ENCODE measurements at regions not wholly inside any gene's neighbourhood (a gene's known extent, or its start where the extent isn't known, plus 50 kb on each side); places are given as distances from the start of the nearest gene placed in this dataset.

GRCh38 chr1:201711811-201712210, 117.1 kb upstream of the IPO9 start:
- H3K27ac ChIP-seq (ENCODE audit: low read depth, low read length) = peak overlapping the region; percentile 59

GRCh38 chr1:201712387-201713085, 116.4 kb upstream of the IPO9 start:
- peak overlapping the region; percentile 6 for H3K9ac ChIP-seq (ENCODE audit: low read length)
- H3K36me3 ChIP-seq (ENCODE audit: insufficient read depth, low read length) = peaks cover 2% of the 10 kb centered on the region
- no peaks in the 10 kb centered on the region for H3K27me3 ChIP-seq (ENCODE audit: control insufficient read depth in 1 of 2, insufficient read depth in 2 of 2, low read length in 2 of 2)
- no peaks in the 10 kb centered on the region for H3K9me3 ChIP-seq (ENCODE audit: low read length)
- peaks cover 77% of the 10 kb centered on the region for H3K4me1 ChIP-seq (ENCODE audit: insufficient read depth, low read length)
- no peak overlapping the region for H3K4me3 ChIP-seq (ENCODE audit: low read depth in 1 of 2, low read length in 2 of 2)
- peak overlapping the region; percentile 59 for H3K27ac ChIP-seq (ENCODE audit: low read depth, low read length)

More at GRCh38 chr1:201711811-201712210, 117.1 kb upstream of the IPO9 start:
- no peaks in the 10 kb centered on the region for H3K27me3 ChIP-seq (ENCODE audit: control insufficient read depth in 1 of 2, insufficient read depth in 2 of 2, low read length in 2 of 2)
- H3K36me3 ChIP-seq (ENCODE audit: insufficient read depth, low read length) = no peaks in the 10 kb centered on the region
- H3K9me3 ChIP-seq (ENCODE audit: low read length) = no peaks in the 10 kb centered on the region
- peaks cover 79% of the 10 kb centered on the region for H3K4me1 ChIP-seq (ENCODE audit: insufficient read depth, low read length)
- no peak overlapping the region for H3K4me3 ChIP-seq (ENCODE audit: low read depth in 1 of 2, low read length in 2 of 2)
- H3K9ac ChIP-seq (ENCODE audit: low read length) = no peak overlapping the region

GRCh38 chr1:201713086-201713810, 115.7 kb upstream of the IPO9 start:
- H3K4me1 ChIP-seq (ENCODE audit: insufficient read depth, low read length) = peaks cover 70% of the 10 kb centered on the region

GRCh38 chr1:201714542-201715329, 114.2 kb upstream of the IPO9 start:
- Histone ChIP-seq H3K9me3 (ENCODE audit: low read length) (no peaks in the 10 kb centered on the region), H3K4me1 (ENCODE audit: insufficient read depth, low read length) (peaks cover 78% of the 10 kb centered on the region), H3K36me3 (ENCODE audit: insufficient read depth, low read length) (peaks cover 19% of the 10 kb centered on the region), H3K4me3 (ENCODE audit: low read depth in 1 of 2, low read length in 2 of 2) (peak overlapping the region in 1 of 2 donors; percentile 28), H3K9ac (ENCODE audit: low read length) (peak overlapping the region; percentile 44), H3K27me3 (ENCODE audit: control insufficient read depth in 1 of 2, insufficient read depth in 2 of 2, low read length in 2 of 2) (no peaks in the 10 kb centered on the region), H3K27ac (ENCODE audit: low read depth, low read length) (peak overlapping the region; percentile 59)

More at GRCh38 chr1:201713086-201713810, 115.7 kb upstream of the IPO9 start:
- peaks cover 9% of the 10 kb centered on the region for H3K36me3 ChIP-seq (ENCODE audit: insufficient read depth, low read length)
- peak overlapping the region; percentile 59 for H3K27ac ChIP-seq (ENCODE audit: low read depth, low read length)
- no peak overlapping the region for H3K4me3 ChIP-seq (ENCODE audit: low read depth in 1 of 2, low read length in 2 of 2)
- H3K9ac ChIP-seq (ENCODE audit: low read length) = peak overlapping the region; percentile 6
- H3K27me3 ChIP-seq (ENCODE audit: control insufficient read depth in 1 of 2, insufficient read depth in 2 of 2, low read length in 2 of 2) = no peaks in the 10 kb centered on the region
- H3K9me3 ChIP-seq (ENCODE audit: low read length) = no peaks in the 10 kb centered on the region

GRCh38 chr1:201715351-201715750, 113.6 kb upstream of the IPO9 start:
- H3K27ac ChIP-seq (ENCODE audit: low read depth, low read length) = peak overlapping the region; percentile 59
- no peaks in the 10 kb centered on the region for H3K9me3 ChIP-seq (ENCODE audit: low read length)
- no peaks in the 10 kb centered on the region for H3K27me3 ChIP-seq (ENCODE audit: control insufficient read depth in 1 of 2, insufficient read depth in 2 of 2, low read length in 2 of 2)
- no peak overlapping the region for H3K4me3 ChIP-seq (ENCODE audit: low read depth in 1 of 2, low read length in 2 of 2)
- H3K9ac ChIP-seq (ENCODE audit: low read length) = no peak overlapping the region
- peaks cover 81% of the 10 kb centered on the region for H3K4me1 ChIP-seq (ENCODE audit: insufficient read depth, low read length)
- peaks cover 19% of the 10 kb centered on the region for H3K36me3 ChIP-seq (ENCODE audit: insufficient read depth, low read length)

- Histone ChIP-seq H3K9me3 (ENCODE audit: low read length) (no peaks in the 10 kb centered on the region), H3K9ac (ENCODE audit: low read length) (no peak overlapping the region), H3K4me1 (ENCODE audit: insufficient read depth, low read length) (peaks cover 82% of the 10 kb centered on the region), H3K4me3 (ENCODE audit: low read depth in 1 of 2, low read length in 2 of 2) (no peak overlapping the region), H3K36me3 (ENCODE audit: insufficient read depth, low read length) (peaks cover 19% of the 10 kb centered on the region), H3K27me3 (ENCODE audit: control insufficient read depth in 1 of 2, insufficient read depth in 2 of 2, low read length in 2 of 2) (no peaks in the 10 kb centered on the region), H3K27ac (ENCODE audit: low read depth, low read length) (peak overlapping the region; percentile 59)
Measured at GRCh38 chr1:201715801-201716741, 112.9 kb upstream of the IPO9 start.

GRCh38 chr1:201716742-201717135, 112.2 kb upstream of the IPO9 start:
- Histone ChIP-seq H3K4me1 (ENCODE audit: insufficient read depth, low read length) (peaks cover 83% of the 10 kb centered on the region), H3K36me3 (ENCODE audit: insufficient read depth, low read length) (peaks cover 19% of the 10 kb centered on the region), H3K27me3 (ENCODE audit: control insufficient read depth in 1 of 2, insufficient read depth in 2 of 2, low read length in 2 of 2) (no peaks in the 10 kb centered on the region), H3K4me3 (ENCODE audit: low read depth in 1 of 2, low read length in 2 of 2) (no peak overlapping the region), H3K9ac (ENCODE audit: low read length) (no peak overlapping the region), H3K9me3 (ENCODE audit: low read length) (no peaks in the 10 kb centered on the region), H3K27ac (ENCODE audit: low read depth, low read length) (no peak overlapping the region)

GRCh38 chr1:201717286-201717685, 111.7 kb upstream of the IPO9 start:
- no peaks in the 10 kb centered on the region for H3K27me3 ChIP-seq (ENCODE audit: control insufficient read depth in 1 of 2, insufficient read depth in 2 of 2, low read length in 2 of 2)
- peaks cover 19% of the 10 kb centered on the region for H3K36me3 ChIP-seq (ENCODE audit: insufficient read depth, low read length)
- no peak overlapping the region for H3K9ac ChIP-seq (ENCODE audit: low read length)
- H3K4me3 ChIP-seq (ENCODE audit: low read depth in 1 of 2, low read length in 2 of 2) = no peak overlapping the region
- H3K4me1 ChIP-seq (ENCODE audit: insufficient read depth, low read length) = peaks cover 81% of the 10 kb centered on the region
- no peaks in the 10 kb centered on the region for H3K9me3 ChIP-seq (ENCODE audit: low read length)
- H3K27ac ChIP-seq (ENCODE audit: low read depth, low read length) = no peak overlapping the region

- no peaks in the 10 kb centered on the region for H3K27me3 ChIP-seq (ENCODE audit: control insufficient read depth in 1 of 2, insufficient read depth in 2 of 2, low read length in 2 of 2)
- peak overlapping the region; percentile 71 for H3K27ac ChIP-seq (ENCODE audit: low read depth, low read length)
- no peaks in the 10 kb centered on the region for H3K9me3 ChIP-seq (ENCODE audit: low read length)
- H3K4me3 ChIP-seq (ENCODE audit: low read depth in 1 of 2, low read length in 2 of 2) = no peak overlapping the region
- H3K4me1 ChIP-seq (ENCODE audit: insufficient read depth, low read length) = peaks cover 70% of the 10 kb centered on the region
- H3K9ac ChIP-seq (ENCODE audit: low read length) = no peak overlapping the region
- peaks cover 19% of the 10 kb centered on the region for H3K36me3 ChIP-seq (ENCODE audit: insufficient read depth, low read length)
Measured at GRCh38 chr1:201718346-201719202, 110.4 kb upstream of the IPO9 start.
